GM19099 (cell line): ENCODE measurements at regions not wholly inside any gene's neighbourhood (a gene's known extent, or its start where the extent isn't known, plus 50 kb on each side); places are given as distances from the start of the nearest gene placed in this dataset.

Source experiments
- POLR2A ChIP-seq: IDR thresholded peaks from 3 replicates; pipeline ENCODE4 v1.6.1; 2011; ENCODE audit warnings: low read depth; ENCODE audit not compliant: insufficient read length; ENCODE audit errors: extremely low read depth

- TF ChIP-seq POLR2A, result no peak
Measured at GRCh38 chr2:192971981-192972380, 777.2 kb upstream of the TMEFF2 start.

GRCh38 chr2:192969055-192969454 is 774.3 kb upstream of the TMEFF2 start:
- no peak for TF ChIP-seq POLR2A

DNA sequence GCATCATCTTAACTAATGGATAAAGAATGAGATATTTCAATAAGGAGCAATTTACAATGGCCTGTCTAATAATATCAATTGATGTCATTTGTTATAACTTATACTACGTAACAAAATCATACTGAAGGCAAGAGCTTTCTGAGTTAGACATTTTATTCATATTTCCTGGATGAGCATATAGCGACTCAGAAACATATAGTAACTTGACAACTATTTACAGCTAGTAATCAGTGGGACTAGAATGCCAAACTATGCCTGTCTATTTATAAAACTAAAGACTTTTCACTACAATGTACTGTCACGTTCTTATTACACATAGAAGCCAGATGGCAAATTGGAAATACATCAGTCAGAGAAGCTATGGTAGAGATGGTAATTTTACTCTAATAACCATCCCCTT is 766.2 kb upstream of the TMEFF2 start:
- no peak for TF ChIP-seq POLR2A

DNA sequence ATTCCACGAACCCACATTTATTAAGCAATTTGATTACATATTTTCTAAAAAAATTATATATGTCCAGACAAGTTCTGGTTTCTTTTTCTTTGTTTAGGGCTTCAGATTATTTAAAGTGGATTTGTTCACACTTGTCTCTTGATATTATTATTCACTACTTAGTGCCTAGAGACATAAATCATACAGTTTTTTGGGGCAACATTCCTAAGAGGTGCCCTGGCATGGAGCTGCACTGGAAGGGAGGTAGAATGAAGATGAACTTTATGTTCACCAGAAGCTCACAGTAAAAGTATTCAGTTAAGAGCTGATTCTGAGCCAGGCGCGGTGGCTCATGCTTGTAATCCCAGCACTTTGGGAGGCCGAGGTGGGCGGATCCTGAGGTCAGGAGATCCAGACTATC is 762.7 kb upstream of the TMEFF2 start:
- TF ChIP-seq POLR2A, result no peak

GRCh38 chr2:192953116-192953515 is 758.4 kb upstream of the TMEFF2 start:
- TF ChIP-seq POLR2A, result no peak

GRCh38 chr2:192952245-192952644 is 757.5 kb upstream of the TMEFF2 start:
- TF ChIP-seq POLR2A, result no peak

GRCh38 chr2:192948316-192948715 is 753.6 kb upstream of the TMEFF2 start:
- no peak for TF ChIP-seq POLR2A

- no peak for TF ChIP-seq POLR2A
Measured at GRCh38 chr2:192947352-192947751, 752.6 kb upstream of the TMEFF2 start.

- TF ChIP-seq POLR2A, result no peak
Measured at GRCh38 chr2:192940767-192941166, 746.0 kb upstream of the TMEFF2 start.

- TF ChIP-seq POLR2A, result no peak
Measured at GRCh38 chr2:192932376-192932775, 737.6 kb upstream of the TMEFF2 start.

- no peak for TF ChIP-seq POLR2A
Measured at GRCh38 chr2:192901446-192901845, 706.7 kb upstream of the TMEFF2 start.

DNA sequence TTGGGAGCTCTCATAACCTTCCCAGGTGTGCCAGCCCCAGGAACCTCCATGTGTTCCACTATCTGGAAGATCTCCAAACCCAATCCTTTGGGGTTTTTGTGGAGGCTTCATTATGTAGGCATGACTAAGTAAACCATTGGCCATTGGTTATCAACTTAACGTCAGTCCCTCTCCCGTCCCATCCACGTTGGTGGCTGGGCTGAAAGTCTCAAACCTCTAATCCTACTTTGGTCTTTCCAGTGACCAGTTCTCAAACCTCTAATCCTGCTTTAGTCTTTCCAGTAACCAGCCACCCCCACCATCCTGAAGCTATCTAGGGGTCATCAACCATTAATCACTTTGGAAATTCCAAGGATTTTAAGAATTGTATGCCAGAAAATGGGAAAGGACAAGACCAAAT is 704.7 kb upstream of the TMEFF2 start:
- no peak for TF ChIP-seq POLR2A

DNA sequence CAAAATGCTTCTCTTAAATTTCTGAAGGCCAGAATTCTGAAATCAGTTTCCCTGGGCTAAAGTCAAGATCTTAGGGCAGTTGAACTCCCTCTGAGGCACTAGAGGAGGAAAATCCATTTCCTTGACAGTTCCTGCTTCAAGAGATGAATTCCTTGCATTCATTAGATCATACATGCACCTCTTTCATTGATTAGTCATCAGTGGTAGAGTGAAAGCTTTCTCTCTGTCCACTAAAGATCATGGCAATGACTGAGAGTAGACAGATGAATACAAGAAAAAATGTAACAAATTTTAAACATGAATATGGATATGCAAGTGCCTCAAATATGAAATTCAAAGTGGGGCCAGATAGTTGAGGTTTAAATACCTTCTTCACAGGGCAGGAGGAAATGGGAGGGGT is 693.4 kb upstream of the TMEFF2 start:
- TF ChIP-seq POLR2A, result no peak

DNA sequence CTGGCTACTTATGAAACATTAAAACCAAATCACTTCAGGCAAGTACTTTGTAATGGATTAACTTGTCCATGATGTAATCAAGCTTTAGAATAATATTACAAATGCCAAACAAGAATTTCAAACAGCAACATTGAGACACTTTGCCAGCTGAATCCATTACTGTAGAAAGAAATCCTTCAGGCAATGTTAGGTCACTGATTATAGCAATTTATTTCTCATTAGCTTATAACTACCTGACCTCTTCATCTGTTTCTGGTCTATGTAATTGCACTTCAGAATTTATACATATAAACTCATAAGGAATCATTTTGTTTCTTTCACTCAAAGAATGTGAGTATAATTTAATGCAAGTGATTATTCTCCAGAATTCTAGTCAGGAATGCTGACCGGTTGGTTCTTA is 692.6 kb upstream of the TMEFF2 start:
- TF ChIP-seq POLR2A, result no peak

- no peak for TF ChIP-seq POLR2A
Measured at GRCh38 chr2:192886636-192887035, 691.9 kb upstream of the TMEFF2 start.

- TF ChIP-seq POLR2A, result no peak
Measured at GRCh38 chr2:192885569-192886160, 690.9 kb upstream of the TMEFF2 start.

- no peak for TF ChIP-seq POLR2A
Measured at GRCh38 chr2:192877159-192877558, 682.4 kb upstream of the TMEFF2 start.
